SH-SY5Y (cell line): ENCODE measurements at regions not wholly inside any gene's neighbourhood (a gene's known extent, or its start where the extent isn't known, plus 50 kb on each side); places are given as distances from the start of the nearest gene placed in this dataset.

Source experiments
- GATA2 ChIP-seq: IDR thresholded peaks from 2 replicates; pipeline ENCODE4 v1.6.1; 2011; ENCODE audit warnings: mild to moderate bottlenecking, low read depth, low read length
- GATA3 ChIP-seq: IDR thresholded peaks from 2 replicates; pipeline ENCODE4 v1.6.1; 2011; ENCODE audit warnings: low read depth, mild to moderate bottlenecking, low read length, moderate library complexity

DNA sequence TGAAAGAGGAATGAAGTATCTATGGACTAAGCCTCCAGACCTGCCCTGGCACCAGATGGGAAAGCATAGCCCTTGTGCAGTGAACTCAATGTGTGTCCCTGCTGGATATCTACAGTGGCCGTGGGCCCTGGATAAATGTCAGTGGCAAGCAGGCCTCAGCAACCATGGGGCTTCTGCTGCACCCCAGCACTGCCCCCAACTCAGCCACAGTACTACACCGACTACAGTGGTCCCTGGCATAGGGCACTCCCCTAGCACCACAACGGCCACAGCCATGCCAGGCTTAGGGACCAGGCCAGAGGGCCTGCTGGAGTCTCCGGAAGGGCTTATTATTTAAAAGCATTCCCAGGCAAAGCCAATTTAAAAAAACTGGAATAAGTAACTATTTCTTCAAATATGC, 459.1 kb downstream of the SH2D1A start:
- TF ChIP-seq GATA3 = no peak
- TF ChIP-seq GATA2 = no peak

DNA sequence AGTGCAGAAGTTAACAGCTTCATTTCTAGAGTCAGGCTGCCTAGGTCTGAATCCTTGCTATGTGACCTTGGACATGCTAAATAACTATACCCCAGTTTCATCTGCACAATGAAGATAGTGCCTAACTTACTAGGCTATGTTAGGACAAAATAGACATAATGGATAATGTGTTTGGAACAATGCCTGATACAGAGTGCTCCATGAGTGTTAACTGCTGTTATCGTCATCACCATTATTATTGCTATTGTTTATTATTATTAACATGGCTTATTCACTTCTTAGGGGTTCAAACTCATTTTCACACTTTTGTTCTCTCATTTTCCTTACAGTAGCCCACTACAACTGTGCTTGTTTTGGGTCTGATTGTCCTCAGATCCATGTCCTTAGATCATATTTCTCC, 467.7 kb downstream of the SH2D1A start:
- TF ChIP-seq GATA3 (no peak), GATA2 (no peak)

DNA sequence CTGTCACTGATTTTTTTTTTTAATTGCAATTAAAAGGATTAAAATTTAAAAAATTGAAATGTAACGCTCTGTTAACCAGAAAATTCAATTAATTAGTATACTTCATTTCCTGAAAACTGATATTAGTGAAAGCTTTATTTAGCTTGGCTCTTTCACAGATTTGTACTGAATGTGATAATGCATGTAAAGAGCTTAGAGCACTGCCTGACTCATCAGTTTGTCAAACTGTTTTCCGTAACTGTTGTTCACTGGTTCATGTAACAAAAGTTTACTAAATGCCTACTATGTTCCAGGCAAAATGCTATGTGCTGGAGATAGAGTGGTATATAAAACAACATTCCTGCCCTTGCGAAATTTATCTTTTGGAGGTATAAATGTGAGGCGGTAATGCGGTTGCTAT, 471.7 kb downstream of the SH2D1A start:
- TF ChIP-seq GATA2 = no peak

- TF ChIP-seq GATA2 (no peak), GATA3 (no peak)
These were observed 472.4 kb downstream of the SH2D1A start for GRCh38 chrX:124818764-124819163.

DNA sequence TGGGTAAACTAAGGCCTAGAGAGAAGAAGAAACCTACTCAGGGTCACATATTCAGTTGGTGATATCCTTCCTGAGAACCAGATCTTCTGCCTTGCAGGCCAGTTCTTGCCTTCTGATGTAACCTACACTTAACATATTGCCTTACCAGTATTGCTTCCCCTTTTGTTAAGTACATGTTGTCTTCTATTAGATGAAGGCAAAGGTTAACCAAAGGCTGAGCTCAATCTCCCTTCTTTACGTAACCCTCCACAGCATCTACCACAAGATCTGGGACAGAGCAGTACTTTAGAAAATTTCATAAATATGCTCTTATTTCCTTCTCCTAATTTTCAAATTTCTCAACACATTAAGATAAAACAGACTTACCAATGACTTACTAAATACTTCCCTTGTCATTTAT, 474.4 kb downstream of the SH2D1A start:
- no peak for TF ChIP-seq GATA3
- no peak for TF ChIP-seq GATA2

- TF ChIP-seq GATA2 = no peak
- no peak for TF ChIP-seq GATA3
These were observed 481.0 kb downstream of the SH2D1A start for GRCh38 chrX:124827258-124827845.

- TF ChIP-seq GATA3 (no peak), GATA2 (no peak)
These were observed 483.6 kb downstream of the SH2D1A start for GRCh38 chrX:124829930-124830329.

GRCh38 chrX:124836786-124837185, 482.9 kb upstream of the TEX13C start:
- TF ChIP-seq GATA3 (no peak), GATA2 (no peak)

- TF ChIP-seq GATA2 (no peak), GATA3 (no peak)
These were observed 477.5 kb upstream of the TEX13C start for GRCh38 chrX:124842205-124842604.

- no peak for TF ChIP-seq GATA2
- no peak for TF ChIP-seq GATA3
These were observed 458.9 kb upstream of the TEX13C start for GRCh38 chrX:124860736-124861135.

DNA sequence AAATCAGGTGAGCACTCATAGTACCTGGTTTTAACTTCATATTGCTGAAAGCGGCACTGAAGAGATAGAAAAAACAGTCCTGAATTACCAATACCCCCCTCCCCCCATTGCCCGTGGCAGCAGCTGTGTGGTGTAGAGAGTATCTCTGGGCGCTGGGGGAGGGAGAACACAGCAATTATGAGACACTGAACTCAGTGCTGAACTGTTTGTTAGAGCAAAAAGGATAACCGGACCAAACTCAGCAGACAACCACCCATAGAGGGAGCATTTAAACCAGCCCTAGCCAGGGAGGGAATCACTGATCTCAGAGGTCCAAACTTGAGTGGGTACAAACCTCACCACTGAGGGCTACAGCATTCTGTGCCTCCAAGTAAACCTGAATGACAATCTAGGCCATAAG, 457.4 kb upstream of the TEX13C start:
- no peak for TF ChIP-seq GATA3
- TF ChIP-seq GATA2 = no peak

- TF ChIP-seq GATA3 (no peak), GATA2 (no peak)
These were observed 456.4 kb upstream of the TEX13C start for GRCh38 chrX:124863303-124863702.

- TF ChIP-seq GATA2 = no peak
- no peak for TF ChIP-seq GATA3
These were observed 432.1 kb upstream of the TEX13C start for GRCh38 chrX:124887572-124887971.

GRCh38 chrX:124895947-124896346, 423.7 kb upstream of the TEX13C start:
- TF ChIP-seq GATA2 = no peak
- TF ChIP-seq GATA3 = no peak

DNA sequence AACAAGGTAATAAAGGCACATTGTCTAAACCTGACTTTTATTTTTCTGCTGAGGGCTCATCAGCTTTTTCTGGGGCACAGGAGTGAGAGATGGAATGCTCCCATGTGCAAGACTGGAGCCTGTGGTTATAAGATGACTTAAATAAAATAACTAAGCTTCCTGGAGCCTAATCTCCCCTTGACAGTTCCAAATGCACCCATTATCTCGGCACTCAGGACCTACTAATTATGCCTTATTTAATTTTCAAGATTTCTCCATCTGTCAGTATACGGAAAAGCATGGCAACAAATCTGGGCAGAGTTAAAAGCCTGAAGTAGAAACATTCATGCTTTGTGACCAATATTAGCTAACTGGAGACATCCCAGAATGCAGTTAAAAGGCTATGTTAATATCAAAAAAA, 416.7 kb upstream of the TEX13C start:
- TF ChIP-seq GATA2 (no peak), GATA3 (no peak)

GRCh38 chrX:124910611-124911010, 409.1 kb upstream of the TEX13C start:
- no peak for TF ChIP-seq GATA3
- TF ChIP-seq GATA2 = no peak
